Astrocyte (in vitro differentiated cells and primary cell): ENCODE measurements at regions not wholly inside any gene's neighbourhood (a gene's known extent, or its start where the extent isn't known, plus 50 kb on each side); places are given as distances from the start of the nearest gene placed in this dataset.

Experiments used
- DNase-seq: peaks from one replicate; pipeline ENCODE4 v3.0.0-alpha.2; 2010; ENCODE audit warnings: low read depth
- FAIRE-seq: peaks from 2 replicates; lab custom pipeline; 2011; peaks lifted over from hg19 to GRCh38; lab: Jason Lieb, UNC
- H2AFZ ChIP-seq: 2 replicates; pipeline ENCODE4 v1.6.0; 2012; ENCODE audit warnings: low read depth, low read length, inconsistent platforms
- H3K27ac ChIP-seq: 2 replicates; pipeline ENCODE4 v1.5.1; 2011; ENCODE audit warnings: low read depth, low read length, inconsistent platforms
- H3K27me3 ChIP-seq: 2 replicates; pipeline ENCODE4 v1.6.0; 2011; ENCODE audit warnings: low read length, inconsistent platforms; ENCODE audit not compliant: insufficient read depth
- H3K36me3 ChIP-seq: 2 replicates; pipeline ENCODE4 v1.5.1; 2011; ENCODE audit warnings: low read length, inconsistent platforms; ENCODE audit not compliant: insufficient read depth
- H3K4me1 ChIP-seq: 2 replicates; pipeline ENCODE4 v1.5.1; 2011; ENCODE audit warnings: low read length, inconsistent platforms; ENCODE audit not compliant: insufficient read depth
- H3K4me2 ChIP-seq: 2 replicates; pipeline ENCODE4 v1.6.0; 2012; ENCODE audit warnings: low read length, inconsistent platforms
- H3K4me3 ChIP-seq: 2 replicates; pipeline ENCODE4 v1.5.1; 2011; ENCODE audit warnings: low read depth, mild to moderate bottlenecking, low read length, inconsistent platforms; ENCODE audit not compliant: insufficient read depth
- H3K79me2 ChIP-seq: 2 replicates; pipeline ENCODE4 v1.6.0; 2012; ENCODE audit warnings: mild to moderate bottlenecking, low read length, inconsistent platforms; ENCODE audit not compliant: insufficient read depth
- H3K9ac ChIP-seq: 2 replicates; pipeline ENCODE4 v1.6.0; 2012; ENCODE audit warnings: mild to moderate bottlenecking, low read length, inconsistent platforms
- H3K9me3 ChIP-seq: 2 replicates; pipeline ENCODE4 v1.5.1; 2012; ENCODE audit warnings: low read depth, mild to moderate bottlenecking, low read length, inconsistent platforms; ENCODE audit not compliant: insufficient read depth
- H4K20me1 ChIP-seq: 2 replicates; pipeline ENCODE4 v1.6.0; 2012; ENCODE audit warnings: low read length, inconsistent platforms; ENCODE audit not compliant: insufficient read depth
- H3K27ac Mint-ChIP-seq: one replicate; pipeline ENCODE4 v1.8.0; 2021; ENCODE audit warnings: mild to moderate bottlenecking, mixed read lengths; ENCODE audit not compliant: unreplicated experiment
- H3K27me3 Mint-ChIP-seq: one replicate; pipeline ENCODE4 v1.8.0; 2021; ENCODE audit warnings: low read depth, mixed read lengths; ENCODE audit not compliant: unreplicated experiment
- H3K36me3 Mint-ChIP-seq: one replicate; pipeline ENCODE4 v1.8.0; 2021; ENCODE audit warnings: low read depth, mixed read lengths; ENCODE audit not compliant: unreplicated experiment
- H3K4me1 Mint-ChIP-seq: one replicate; pipeline ENCODE4 v1.8.0; 2021; ENCODE audit warnings: low read depth, mixed read lengths; ENCODE audit not compliant: unreplicated experiment
- H3K4me3 Mint-ChIP-seq: one replicate; pipeline ENCODE4 v1.8.0; 2021; ENCODE audit warnings: mild to moderate bottlenecking, moderate library complexity, mixed read lengths; ENCODE audit not compliant: unreplicated experiment
- H3K9me3 Mint-ChIP-seq: one replicate; pipeline ENCODE4 v1.8.0; 2021; ENCODE audit warnings: mild to moderate bottlenecking, mixed read lengths; ENCODE audit not compliant: unreplicated experiment
- EZH2 ChIP-seq: IDR thresholded peaks from 2 replicates; pipeline ENCODE4 v1.6.1; 2012; ENCODE audit warnings: mild to moderate bottlenecking, low read length, inconsistent platforms; ENCODE audit not compliant: insufficient read depth
- TF ChIP-seq, protein P1 (sequence below): IDR thresholded peaks from 2 replicates; pipeline ENCODE4 v1.5.1; 2011; ENCODE audit warnings: low read depth, mild to moderate bottlenecking, inconsistent platforms, low read length, moderate library complexity; ENCODE audit not compliant: insufficient read depth

DNA sequence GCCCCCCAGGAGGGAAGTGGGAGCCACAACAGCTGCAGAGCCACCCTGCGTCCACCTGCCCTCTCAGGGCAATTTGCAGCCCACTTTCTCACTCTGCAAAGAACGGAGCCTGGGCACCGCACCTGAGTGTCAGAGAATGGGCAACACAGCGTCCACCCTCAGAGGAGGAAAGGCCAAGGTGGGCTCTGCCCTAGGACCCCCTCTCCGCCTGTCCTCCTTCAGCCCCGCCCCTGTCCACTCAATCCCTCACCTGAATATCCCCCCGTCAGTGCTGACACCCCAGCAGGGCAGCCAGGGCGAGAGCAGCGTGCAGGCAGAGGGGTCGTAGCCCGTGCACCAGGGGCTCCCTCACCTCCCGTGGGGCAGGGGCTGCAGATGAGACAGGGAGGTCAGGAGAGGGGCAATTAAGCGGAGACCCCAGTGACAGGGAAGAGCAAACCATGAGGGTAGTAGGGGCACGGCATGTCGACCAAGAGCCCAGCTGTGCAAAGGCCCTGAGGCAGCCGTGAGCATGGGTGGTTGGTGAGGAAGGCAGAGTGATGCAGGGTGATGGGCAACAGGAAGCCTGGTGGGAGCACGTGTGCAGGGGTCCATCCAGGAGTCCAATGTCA, 140.3 kb downstream of the OLFM1 start:
- no peak overlapping the region for H3K27ac Mint-ChIP-seq
- no peak overlapping the region for H3K4me3 Mint-ChIP-seq
- DNase-seq, result no peak
- H3K27me3 Mint-ChIP-seq, result peaks cover 31% of the 10 kb centered on the region
- H3K9me3 Mint-ChIP-seq, result no peaks in the 10 kb centered on the region
- no peaks in the 10 kb centered on the region for H3K79me2 ChIP-seq
- no peaks in the 10 kb centered on the region for H3K4me1 Mint-ChIP-seq
- no peak for FAIRE-seq
- H3K4me2 ChIP-seq, result no peak overlapping the region
- H3K4me3 ChIP-seq, result no peak overlapping the region
- H3K36me3 ChIP-seq, result no peaks in the 10 kb centered on the region
- H3K9ac ChIP-seq, result no peak overlapping the region
- no peaks in the 10 kb centered on the region for H4K20me1 ChIP-seq
- no peaks in the 10 kb centered on the region for H3K36me3 Mint-ChIP-seq
- no peak overlapping the region for H3K27ac ChIP-seq
- H3K27me3 ChIP-seq, result no peaks in the 10 kb centered on the region
- H2AFZ ChIP-seq, result no peak overlapping the region
- no peaks in the 10 kb centered on the region for H3K4me1 ChIP-seq
- H3K9me3 ChIP-seq, result peaks cover 15% of the 10 kb centered on the region
- TF ChIP-seq, protein P1, sequence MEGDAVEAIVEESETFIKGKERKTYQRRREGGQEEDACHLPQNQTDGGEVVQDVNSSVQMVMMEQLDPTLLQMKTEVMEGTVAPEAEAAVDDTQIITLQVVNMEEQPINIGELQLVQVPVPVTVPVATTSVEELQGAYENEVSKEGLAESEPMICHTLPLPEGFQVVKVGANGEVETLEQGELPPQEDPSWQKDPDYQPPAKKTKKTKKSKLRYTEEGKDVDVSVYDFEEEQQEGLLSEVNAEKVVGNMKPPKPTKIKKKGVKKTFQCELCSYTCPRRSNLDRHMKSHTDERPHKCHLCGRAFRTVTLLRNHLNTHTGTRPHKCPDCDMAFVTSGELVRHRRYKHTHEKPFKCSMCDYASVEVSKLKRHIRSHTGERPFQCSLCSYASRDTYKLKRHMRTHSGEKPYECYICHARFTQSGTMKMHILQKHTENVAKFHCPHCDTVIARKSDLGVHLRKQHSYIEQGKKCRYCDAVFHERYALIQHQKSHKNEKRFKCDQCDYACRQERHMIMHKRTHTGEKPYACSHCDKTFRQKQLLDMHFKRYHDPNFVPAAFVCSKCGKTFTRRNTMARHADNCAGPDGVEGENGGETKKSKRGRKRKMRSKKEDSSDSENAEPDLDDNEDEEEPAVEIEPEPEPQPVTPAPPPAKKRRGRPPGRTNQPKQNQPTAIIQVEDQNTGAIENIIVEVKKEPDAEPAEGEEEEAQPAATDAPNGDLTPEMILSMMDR, result no peak
- TF ChIP-seq EZH2, result no peak

DNA sequence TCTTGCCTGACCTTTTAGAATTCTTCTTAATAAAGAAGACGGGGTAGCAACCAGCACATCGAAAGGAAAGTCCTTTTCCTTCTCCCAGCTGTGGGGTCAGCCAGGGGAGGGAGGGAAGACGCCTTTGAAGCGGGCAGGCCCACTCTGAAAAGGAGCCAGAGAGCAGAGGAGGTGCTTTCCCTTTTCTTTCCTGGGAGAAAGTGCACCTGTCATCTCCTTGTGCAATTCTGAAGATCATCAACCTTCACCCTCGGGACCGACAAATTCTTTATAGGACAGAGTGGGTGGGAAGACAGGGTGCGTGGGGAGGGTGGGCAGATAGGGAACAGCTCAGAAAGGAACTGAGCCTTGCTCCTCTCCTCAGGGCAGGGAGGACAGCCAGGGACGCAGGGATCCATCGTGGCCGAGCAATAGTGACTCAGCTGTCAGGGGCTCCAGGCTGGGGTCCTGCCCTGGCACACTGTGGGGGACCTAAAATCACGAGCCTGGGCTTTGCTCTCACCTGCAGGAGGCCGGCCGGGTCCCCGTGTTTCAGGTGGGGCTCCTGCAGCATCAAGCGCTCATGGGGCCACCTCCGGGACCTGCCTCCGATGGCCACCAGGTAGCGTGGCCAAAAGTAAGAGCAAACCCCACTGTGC, 141.0 kb downstream of the OLFM1 start:
- no peak for DNase-seq

More for the DNA sequence above, 141.0 kb downstream of the OLFM1 start:
- Mint-ChIP-seq H3K4me3 (no peak overlapping the region), H3K4me1 (no peaks in the 10 kb centered on the region), H3K27ac (no peak overlapping the region), H3K9me3 (no peaks in the 10 kb centered on the region), H3K36me3 (no peaks in the 10 kb centered on the region), H3K27me3 (peaks cover 31% of the 10 kb centered on the region)
- FAIRE-seq, result no peak
- H3K27me3 ChIP-seq, result no peaks in the 10 kb centered on the region
- no peaks in the 10 kb centered on the region for H3K79me2 ChIP-seq
- H3K4me2 ChIP-seq, result no peak overlapping the region
- no peaks in the 10 kb centered on the region for H4K20me1 ChIP-seq
- no peak overlapping the region for H2AFZ ChIP-seq
- no peaks in the 10 kb centered on the region for H3K36me3 ChIP-seq
- peaks cover 15% of the 10 kb centered on the region for H3K9me3 ChIP-seq
- H3K4me3 ChIP-seq, result no peak overlapping the region
- TF ChIP-seq EZH2, result no peak
- TF ChIP-seq, protein P1, result no peak
- no peak overlapping the region for H3K27ac ChIP-seq
- no peak overlapping the region for H3K9ac ChIP-seq
- no peaks in the 10 kb centered on the region for H3K4me1 ChIP-seq
